GM12891 (cell line): ENCODE measurements at regions not wholly inside any gene's neighbourhood (a gene's known extent, or its start where the extent isn't known, plus 50 kb on each side); places are given as distances from the start of the nearest gene placed in this dataset.

Source experiments
- PAX5 ChIP-seq: IDR thresholded peaks from 2 replicates; pipeline ENCODE4 v1.6.1; 2011; ENCODE audit warnings: low read length, moderate library complexity, mild to moderate bottlenecking; ENCODE audit not compliant: insufficient read depth, severe bottlenecking
- POLR2A ChIP-seq: IDR thresholded peaks from 2 replicates; pipeline ENCODE4 v1.6.1; 2011; ENCODE audit warnings: low read depth, low read length, control low read depth
- POLR2AphosphoS5 ChIP-seq: IDR thresholded peaks from 2 replicates; pipeline ENCODE4 v1.6.1; 2011; ENCODE audit warnings: low read depth, low read length, control low read depth
- POU2F2 ChIP-seq: IDR thresholded peaks from 2 replicates; pipeline ENCODE4 v1.6.1; 2011; ENCODE audit warnings: low read depth, mild to moderate bottlenecking, control low read depth, low read length, moderate library complexity
- SPI1 ChIP-seq: IDR thresholded peaks from 2 replicates; pipeline ENCODE4 v1.6.1; 2011; ENCODE audit warnings: low read depth, low read length, control low read depth
- TAF1 ChIP-seq: IDR thresholded peaks from 2 replicates; pipeline ENCODE4 v1.6.1; 2011; ENCODE audit warnings: low read depth, low read length, control low read depth

DNA sequence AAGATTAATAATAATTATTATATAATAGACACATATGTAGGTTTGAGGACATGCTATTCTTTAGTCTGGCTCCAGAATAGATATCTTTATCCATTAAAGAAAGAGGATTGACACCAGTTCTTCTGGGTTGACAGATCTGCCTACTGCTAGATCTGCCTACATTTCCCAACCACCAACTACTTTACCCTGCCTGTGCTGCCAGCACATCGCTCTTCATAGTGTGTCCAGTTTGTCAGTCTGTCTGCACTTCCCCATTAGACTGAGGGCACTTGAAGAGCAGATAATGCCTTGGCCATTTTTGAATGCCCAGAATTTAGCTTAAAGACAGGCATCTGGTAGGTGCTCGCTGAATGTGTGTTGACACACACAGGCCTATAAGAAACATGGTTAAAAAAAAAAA is 910.1 kb upstream of the FAT3 start:
- TF ChIP-seq POLR2AphosphoS5 (no peak), POLR2A (no peak), SPI1 (no peak), TAF1 (no peak), POU2F2 (no peak), PAX5 (no peak)
